Mesenchymal stem cell (in vitro differentiated cells and primary cell): ENCODE measurements at regions not wholly inside any gene's neighbourhood (a gene's known extent, or its start where the extent isn't known, plus 50 kb on each side); places are given as distances from the start of the nearest gene placed in this dataset.

Source experiments
- DNase-seq: peaks from one replicate; pipeline ENCODE4 v3.0.0-alpha.2; 2013
- H2AFZ ChIP-seq: one replicate; pipeline ENCODE4 v1.6.1; 2013; ENCODE audit warnings: low read depth, mild to moderate bottlenecking, control low read depth, inconsistent platforms, low read length, moderate library complexity
- H2AK5ac ChIP-seq: 2 replicates; pipeline ENCODE4 v1.6.1; 2013; ENCODE audit warnings: low read length, moderate library complexity, mild to moderate bottlenecking, inconsistent platforms; ENCODE audit not compliant: severe bottlenecking
- H2BK120ac ChIP-seq: one replicate; pipeline ENCODE4 v1.6.1; 2013; ENCODE audit warnings: low read depth, mild to moderate bottlenecking, inconsistent platforms, low read length, moderate library complexity
- H2BK12ac ChIP-seq, 2 experiments: one replicate each; pipeline ENCODE4 v1.6.1; 2013; ENCODE audit warnings: inconsistent platforms in 2 of 2, low read length in 2 of 2, mild to moderate bottlenecking in 2 of 2, moderate library complexity in 2 of 2, control low read depth in 1 of 2
- H2BK15ac ChIP-seq: one replicate; pipeline ENCODE4 v1.6.1; 2013; ENCODE audit warnings: mild to moderate bottlenecking, low read depth, inconsistent platforms; ENCODE audit not compliant: poor library complexity, severe bottlenecking
- H2BK5ac ChIP-seq: 2 replicates; pipeline ENCODE4 v1.6.1; 2013; ENCODE audit warnings: low read depth, mild to moderate bottlenecking, low read length, control low read depth, inconsistent platforms; ENCODE audit not compliant: poor library complexity, severe bottlenecking
- H3K14ac ChIP-seq, 2 experiments: one replicate each; pipeline ENCODE4 v1.6.1; 2013; ENCODE audit warnings: inconsistent platforms in 2 of 2, low read length in 2 of 2, control low read depth in 1 of 2, mild to moderate bottlenecking in 1 of 2, moderate library complexity in 1 of 2
- H3K18ac ChIP-seq, 2 experiments: one replicate each; pipeline ENCODE4 v1.6.1; 2013; ENCODE audit warnings: inconsistent platforms in 2 of 2, low read length in 2 of 2, control low read depth in 1 of 2, low read depth in 1 of 2, mild to moderate bottlenecking in 1 of 2
- H3K23ac ChIP-seq, 2 experiments: one replicate each; pipeline ENCODE4 v1.6.1; 2013; ENCODE audit warnings: inconsistent platforms in 2 of 2, low read length in 2 of 2, mild to moderate bottlenecking in 2 of 2, moderate library complexity in 2 of 2, control low read depth in 1 of 2
- H3K27ac ChIP-seq: 2 replicates; pipeline ENCODE4 v1.5.1; 2013; ENCODE audit warnings: mild to moderate bottlenecking, moderate library complexity, low read length, control low read depth, inconsistent platforms; ENCODE audit not compliant: poor library complexity, severe bottlenecking
- H3K27me3 ChIP-seq, 2 experiments: 2 replicates each; pipeline versions ENCODE4 v1.6.1 to v1.7.0; 2013; ENCODE audit warnings: low read length in 2 of 2, mild to moderate bottlenecking in 2 of 2, moderate library complexity in 2 of 2, control low read depth in 1 of 2, inconsistent platforms in 1 of 2; ENCODE audit not compliant: control insufficient read depth in 1 of 2, insufficient read depth in 1 of 2
- H3K36me3 ChIP-seq, 2 experiments: 2 replicates each; pipeline versions ENCODE4 v1.6.1 to v1.7.0; 2013; ENCODE audit warnings: low read length in 2 of 2, control low read depth in 1 of 2, inconsistent platforms in 1 of 2, low read depth in 1 of 2, mild to moderate bottlenecking in 1 of 2; ENCODE audit not compliant: insufficient read depth in 2 of 2, control insufficient read depth in 1 of 2
- H3K4ac ChIP-seq, 2 experiments: one replicate each; pipeline ENCODE4 v1.6.1; 2013; ENCODE audit warnings: inconsistent platforms in 2 of 2, low read length in 2 of 2, mild to moderate bottlenecking in 2 of 2, moderate library complexity in 2 of 2, control low read depth in 1 of 2, low read depth in 1 of 2
- H3K4me1 ChIP-seq: 2 replicates; pipeline ENCODE4 v1.6.1; 2013; ENCODE audit warnings: low read depth, low read length, control low read depth; ENCODE audit not compliant: control insufficient read depth, insufficient read depth
- H3K4me2 ChIP-seq: 2 replicates; pipeline ENCODE4 v1.6.1; 2013; ENCODE audit warnings: low read length, mild to moderate bottlenecking, inconsistent platforms; ENCODE audit not compliant: poor library complexity, severe bottlenecking
- H3K4me3 ChIP-seq, 2 experiments: 2 replicates each; pipeline versions ENCODE4 v1.5.1 to v1.7.0; 2013; ENCODE audit warnings: low read length in 2 of 2, mild to moderate bottlenecking in 2 of 2, control low read depth in 1 of 2, low read depth in 1 of 2; ENCODE audit not compliant: insufficient read depth in 1 of 2
- H3K79me1 ChIP-seq: replicated peaks from 2 replicates; pipeline ENCODE4 v1.6.1; 2013; ENCODE audit warnings: mild to moderate bottlenecking, control low read depth, low read length, inconsistent platforms; ENCODE audit not compliant: poor library complexity, severe bottlenecking
- H3K9ac ChIP-seq: 2 replicates; pipeline ENCODE4 v1.7.0; 2013; ENCODE audit warnings: mild to moderate bottlenecking, low read length, moderate library complexity
- H3K9me3 ChIP-seq: 2 replicates; pipeline ENCODE4 v1.7.0; 2013; ENCODE audit warnings: mild to moderate bottlenecking, low read length; ENCODE audit not compliant: control insufficient read depth
- H4K8ac ChIP-seq: one replicate; pipeline ENCODE4 v1.6.1; 2013; ENCODE audit warnings: inconsistent platforms, mild to moderate bottlenecking, low read length, moderate library complexity
- H4K91ac ChIP-seq: one replicate; pipeline ENCODE4 v1.6.1; 2013; ENCODE audit warnings: mild to moderate bottlenecking, low read length, inconsistent platforms
- WGBS: methylation state at CpG from one replicate; pipeline ENCODE4 v1.1.7; 2013; ENCODE audit warnings: mixed read lengths; 5-methylcytosine and 5-hydroxymethylcytosine counted together

- Histone ChIP-seq H2BK120ac (no peak overlapping the region), H3K9ac (no peak overlapping the region), H3K4me3 (no peak overlapping the region), H2AK5ac (no peak overlapping the region), H3K18ac (no peak overlapping the region), H3K27me3 (no peaks in the 10 kb centered on the region), H3K36me3 (no peaks in the 10 kb centered on the region), H3K4me2 (no peak overlapping the region), H3K23ac (no peak overlapping the region), H3K4me1 (peaks cover 4% of the 10 kb centered on the region), H2BK5ac (no peak overlapping the region), H2BK15ac (no peak overlapping the region), H3K27ac (no peak overlapping the region), H3K4ac (no peak overlapping the region), H3K79me1 (no peaks in the 10 kb centered on the region), H4K8ac (no peak overlapping the region), H3K9me3 (no peaks in the 10 kb centered on the region), H3K14ac (no peak overlapping the region), H4K91ac (no peak overlapping the region), H2BK12ac (peak overlapping the region in 1 of 2 experiments; percentile 10), H2AFZ (no peak overlapping the region)
- WGBS: 97% methylated on average over 5 of the region's 5 CpGs
- no peak for DNase-seq
Observed at GRCh38 chr13:76223999-76224398, 587.9 kb downstream of the LMO7 start.

GRCh38 chr13:76223565-76223964 is 587.4 kb downstream of the LMO7 start:
- Histone ChIP-seq H3K4me3 (no peak overlapping the region), H2BK120ac (no peak overlapping the region), H2AFZ (no peak overlapping the region), H2BK15ac (no peak overlapping the region), H3K4me2 (no peak overlapping the region), H3K4ac (no peak overlapping the region), H3K9ac (no peak overlapping the region), H3K4me1 (peaks cover 4% of the 10 kb centered on the region), H3K27me3 (no peaks in the 10 kb centered on the region), H3K18ac (peak overlapping the region in 1 of 2 experiments; percentile 37), H4K91ac (no peak overlapping the region), H3K36me3 (no peaks in the 10 kb centered on the region), H2BK5ac (no peak overlapping the region), H3K79me1 (no peaks in the 10 kb centered on the region), H3K27ac (no peak overlapping the region), H2AK5ac (peak overlapping the region; percentile 28), H3K9me3 (no peaks in the 10 kb centered on the region), H3K14ac (no peak overlapping the region), H3K23ac (no peak overlapping the region), H4K8ac (no peak overlapping the region), H2BK12ac (peak overlapping the region; percentile 1 to 69)
- WGBS: 72% methylated on average over 2 of the region's 2 CpGs
- no peak for DNase-seq

GRCh38 chr13:76222511-76222910 is 586.4 kb downstream of the LMO7 start:
- Histone ChIP-seq H3K4me2 (no peak overlapping the region), H3K36me3 (no peaks in the 10 kb centered on the region), H3K4ac (no peak overlapping the region), H3K4me1 (peaks cover 4% of the 10 kb centered on the region), H4K91ac (no peak overlapping the region), H2BK12ac (no peak overlapping the region), H3K27me3 (no peaks in the 10 kb centered on the region), H2BK15ac (no peak overlapping the region), H3K27ac (peak overlapping the region; percentile 37), H2BK5ac (no peak overlapping the region), H3K14ac (no peak overlapping the region), H3K4me3 (no peak overlapping the region), H3K23ac (no peak overlapping the region), H2AK5ac (no peak overlapping the region), H3K9me3 (no peaks in the 10 kb centered on the region), H2AFZ (no peak overlapping the region), H3K18ac (no peak overlapping the region), H2BK120ac (no peak overlapping the region), H3K79me1 (no peaks in the 10 kb centered on the region), H3K9ac (no peak overlapping the region), H4K8ac (no peak overlapping the region)
- DNase-seq: peak; percentile 14
- WGBS: 72% methylated on average over 2 of the region's 2 CpGs

- H2AK5ac ChIP-seq: no peak overlapping the region
- H3K79me1 ChIP-seq: no peaks in the 10 kb centered on the region
- H3K23ac ChIP-seq: no peak overlapping the region
- H4K91ac ChIP-seq: no peak overlapping the region
- no CpG with 5 or more reads among the region's 2 CpGs for WGBS
- no peak overlapping the region for H3K18ac ChIP-seq
- H3K14ac ChIP-seq: no peak overlapping the region
- H2BK120ac ChIP-seq: no peak overlapping the region
- no peak overlapping the region for H4K8ac ChIP-seq
- no peaks in the 10 kb centered on the region for H3K36me3 ChIP-seq
- no peaks in the 10 kb centered on the region for H3K4me1 ChIP-seq
- no peak overlapping the region for H3K4ac ChIP-seq
- DNase-seq: no peak
- no peak overlapping the region for H2BK12ac ChIP-seq
- no peak overlapping the region for H3K9ac ChIP-seq
- H3K27ac ChIP-seq: no peak overlapping the region
- H2BK15ac ChIP-seq: no peak overlapping the region
- no peaks in the 10 kb centered on the region for H3K27me3 ChIP-seq
- H3K4me3 ChIP-seq: no peak overlapping the region
- no peak overlapping the region for H3K4me2 ChIP-seq
- H2BK5ac ChIP-seq: no peak overlapping the region
- no peaks in the 10 kb centered on the region for H3K9me3 ChIP-seq
- no peak overlapping the region for H2AFZ ChIP-seq
Observed at GRCh38 chr13:76216729-76217128, 580.6 kb downstream of the LMO7 start.
